GM12892 (cell line): ENCODE measurements at regions not wholly inside any gene's neighbourhood (a gene's known extent, or its start where the extent isn't known, plus 50 kb on each side); places are given as distances from the start of the nearest gene placed in this dataset.
"Not testable (repeated sequence)": the region's sequence is repeated elsewhere in the genome, so short reads cannot be mapped to it uniquely, and the experiment has no call there.

Source experiments
- DNase-seq: peaks from one replicate; pipeline ENCODE4 v3.0.0; 2011; ENCODE audit not compliant: insufficient read length
- FAIRE-seq: peaks from 2 replicates; lab custom pipeline; 2011; peaks lifted over from hg19 to GRCh38; lab: Jason Lieb, UNC
- POLR2A ChIP-seq: IDR thresholded peaks from 2 replicates; pipeline ENCODE4 v1.6.1; 2011; ENCODE audit warnings: low read depth, low read length, control low read depth
- POLR2AphosphoS5 ChIP-seq: IDR thresholded peaks from 2 replicates; pipeline ENCODE4 v1.6.1; 2011; ENCODE audit warnings: low read depth, low read length, control low read depth
- TAF1 ChIP-seq: IDR thresholded peaks from 2 replicates; pipeline ENCODE4 v1.6.1; 2011; ENCODE audit warnings: low read depth, mild to moderate bottlenecking, control low read depth, low read length, borderline replicate concordance

GRCh38 chr10:130963786-130964522 is 347.6 kb downstream of the TCERG1L start:
- FAIRE-seq (no peak), DNase-seq (no peak)
- no peak for TF ChIP-seq POLR2A
- no peak for TF ChIP-seq TAF1

- DNase-seq (no peak), FAIRE-seq (no peak)
- no peak for TF ChIP-seq POLR2AphosphoS5
Measured at GRCh38 chr10:130964771-130965170, 346.8 kb downstream of the TCERG1L start.

- FAIRE-seq (no peak), DNase-seq (no peak)
- no peak for TF ChIP-seq TAF1
- no peak for TF ChIP-seq POLR2AphosphoS5
- no peak for TF ChIP-seq POLR2A
Measured at GRCh38 chr10:130967161-130967560, 344.4 kb downstream of the TCERG1L start.

GRCh38 chr10:130967784-130968183 is 343.7 kb downstream of the TCERG1L start:
- no peak for DNase-seq
- FAIRE-seq: no peak
- TF ChIP-seq POLR2A: no peak
- no peak for TF ChIP-seq TAF1
- no peak for TF ChIP-seq POLR2AphosphoS5

- no peak for FAIRE-seq
- DNase-seq: no peak
- TF ChIP-seq POLR2A (no peak), POLR2AphosphoS5 (no peak), TAF1 (no peak)
Measured at GRCh38 chr10:130968511-130968910, 343.0 kb downstream of the TCERG1L start.

- DNase-seq (no peak), FAIRE-seq (no peak)
- TF ChIP-seq TAF1: no peak
- TF ChIP-seq POLR2AphosphoS5: no peak
- TF ChIP-seq POLR2A: no peak
Measured at GRCh38 chr10:130968964-130969363, 342.6 kb downstream of the TCERG1L start.

GRCh38 chr10:130969700-130970099 is 341.8 kb downstream of the TCERG1L start:
- TF ChIP-seq POLR2A (no peak), POLR2AphosphoS5 (no peak), TAF1 (no peak)
- no peak for DNase-seq
- FAIRE-seq: no peak

- no peak for TF ChIP-seq POLR2A
- TF ChIP-seq POLR2AphosphoS5: no peak
- FAIRE-seq: no peak
- no peak for DNase-seq
Measured at GRCh38 chr10:130970341-130971122, 341.0 kb downstream of the TCERG1L start.

GRCh38 chr10:130971123-130971435 is 340.4 kb downstream of the TCERG1L start:
- TF ChIP-seq POLR2A: no peak
- FAIRE-seq: no peak
- no peak for DNase-seq

GRCh38 chr10:130973127-130973839 is 338.2 kb downstream of the TCERG1L start:
- FAIRE-seq (no peak), DNase-seq (no peak)
- TF ChIP-seq TAF1 (no peak), POLR2A (no peak), POLR2AphosphoS5 (no peak)

- FAIRE-seq (no peak), DNase-seq (no peak)
- TF ChIP-seq POLR2AphosphoS5 (no peak), POLR2A (no peak)
Measured at GRCh38 chr10:130974166-130974565, 337.4 kb downstream of the TCERG1L start.

GRCh38 chr10:130975351-130975750 is 336.2 kb downstream of the TCERG1L start:
- not testable (repeated sequence) for DNase-seq, FAIRE-seq

GRCh38 chr10:130982802-130983201 is 328.7 kb downstream of the TCERG1L start:
- no peak for FAIRE-seq

More at GRCh38 chr10:130982802-130983201, 328.7 kb downstream of the TCERG1L start:
- DNase-seq: no peak
- no peak for TF ChIP-seq POLR2AphosphoS5
- TF ChIP-seq TAF1: no peak
- no peak for TF ChIP-seq POLR2A
